WTC11 (cell line): ENCODE measurements at regions not wholly inside any gene's neighbourhood (a gene's known extent, or its start where the extent isn't known, plus 50 kb on each side); places are given as distances from the start of the nearest gene placed in this dataset.

Experiments
- ATAC-seq: fragments of 200-7000 bp; cut with Tn5 transposase; 2 replicates; pipeline ENCODE4 v1.10.0; 2021; ENCODE audit warnings: mild to moderate bottlenecking, moderate library complexity
- CTCF ChIA-PET: fragments of 300-600 bp; sonication (Branson Sonifier 250); formaldehyde crosslinking; loops from one replicate; lab custom pipeline; 2021; ENCODE audit warnings: antibody characterized with exemption; lab: Charles Lee
- POLR2A ChIA-PET: fragments of 350-600 bp; sonication (Branson Sonifier 250); formaldehyde crosslinking; loops from one replicate; lab custom pipeline; 2021; ENCODE audit warnings: antibody characterized with exemption; lab: Charles Lee
- DNase-seq: peaks from one replicate; pipeline ENCODE4 v3.0.0; 2021; ENCODE audit warnings: low spot score
- H3K27ac Mint-ChIP-seq: 2 replicates; pipeline ENCODE4 v1.8.0; 2021; ENCODE audit warnings: mixed read lengths
- H3K27me3 Mint-ChIP-seq: 2 replicates; pipeline ENCODE4 v1.8.0; 2021; ENCODE audit warnings: low read depth, mild to moderate bottlenecking, moderate library complexity, mixed read lengths
- H3K36me3 Mint-ChIP-seq: 2 replicates; pipeline ENCODE4 v1.8.0; 2021; ENCODE audit warnings: mixed read lengths
- H3K4me1 Mint-ChIP-seq: 2 replicates; pipeline ENCODE4 v1.8.0; 2022; ENCODE audit warnings: mixed read lengths
- H3K4me3 Mint-ChIP-seq: 2 replicates; pipeline ENCODE4 v1.8.0; 2021; ENCODE audit warnings: mild to moderate bottlenecking, moderate library complexity, mixed read lengths
- H3K9me3 Mint-ChIP-seq: 2 replicates; pipeline ENCODE4 v1.8.0; 2021; ENCODE audit warnings: mixed read lengths
- CTCF ChIP-seq: fragments of 200-600 bp; IDR thresholded peaks from 2 replicates; pipeline ENCODE4 v1.8.0; 2022; ENCODE audit warnings: antibody characterized with exemption
- E2F1 ChIP-seq: sonication (generic); formaldehyde crosslinking; IDR thresholded peaks from 2 replicates; pipeline ENCODE4 v1.8.0; 2022; ENCODE audit warnings: mild to moderate bottlenecking, missing genetic modification reagents
- FOXJ3 ChIP-seq: sonication (generic); formaldehyde crosslinking; IDR thresholded peaks from 2 replicates; pipeline ENCODE4 v1.9.0; 2021; ENCODE audit warnings: missing genetic modification reagents, mild to moderate bottlenecking, borderline replicate concordance
- FOXP4 ChIP-seq: sonication (generic); formaldehyde crosslinking; IDR thresholded peaks from 2 replicates; pipeline ENCODE4 v1.8.0; 2022; ENCODE audit warnings: mild to moderate bottlenecking, missing genetic modification reagents
- HMGXB4 ChIP-seq: sonication (generic); formaldehyde crosslinking; IDR thresholded peaks from 2 replicates; pipeline ENCODE4 v1.8.1; 2023; ENCODE audit warnings: mild to moderate bottlenecking, moderate library complexity, missing genetic modification reagents
- IRF2 ChIP-seq: sonication (generic); formaldehyde crosslinking; IDR thresholded peaks from 2 replicates; pipeline ENCODE4 v1.8.0; 2022; ENCODE audit warnings: low read depth, missing genetic modification reagents, borderline replicate concordance
- KAT7 ChIP-seq: sonication (generic); formaldehyde crosslinking; IDR thresholded peaks from 2 replicates; pipeline ENCODE4 v1.8.1; 2023; ENCODE audit warnings: missing genetic modification reagents, mild to moderate bottlenecking, borderline replicate concordance
- MXD4 ChIP-seq: fragments of 250-450 bp; sonication (Bioruptor Pico); IDR thresholded peaks from 2 replicates; pipeline ENCODE4 v1.8.0; 2021; ENCODE audit warnings: mild to moderate bottlenecking, moderate library complexity, borderline replicate concordance
- NFYB ChIP-seq: sonication (generic); formaldehyde crosslinking; conservative IDR thresholded peaks from 2 replicates; pipeline ENCODE4 v1.8.0; 2022; ENCODE audit warnings: low read depth, missing genetic modification reagents
- PRRX2 ChIP-seq: fragments of 250-450 bp; sonication (Bioruptor Pico); IDR thresholded peaks from 2 replicates; pipeline ENCODE4 v1.8.0; 2021; ENCODE audit warnings: mild to moderate bottlenecking
- RORB ChIP-seq: fragments of 250-450 bp; sonication (Bioruptor Pico); IDR thresholded peaks from 2 replicates; pipeline ENCODE4 v1.9.0; 2021; ENCODE audit warnings: mild to moderate bottlenecking
- STAT6 ChIP-seq: sonication (generic); formaldehyde crosslinking; conservative IDR thresholded peaks from 2 replicates; pipeline ENCODE4 v1.8.1; 2023; ENCODE audit warnings: mild to moderate bottlenecking, low read depth, missing genetic modification reagents, moderate library complexity
- USF1 ChIP-seq: sonication (generic); formaldehyde crosslinking; IDR thresholded peaks from 2 replicates; pipeline ENCODE4 v1.8.0; 2022; ENCODE audit warnings: mild to moderate bottlenecking, missing genetic modification reagents
- ZMAT4 ChIP-seq: fragments of 250-450 bp; sonication (Bioruptor Pico); IDR thresholded peaks from 2 replicates; pipeline ENCODE4 v1.9.0; 2021; ENCODE audit warnings: mild to moderate bottlenecking
- ZNF416 ChIP-seq: fragments of 250-450 bp; sonication (Bioruptor Pico); IDR thresholded peaks from 2 replicates; pipeline ENCODE4 v1.9.0; 2021; ENCODE audit warnings: mild to moderate bottlenecking, inconsistent platforms
- ZNF532 ChIP-seq: fragments of 250-450 bp; sonication (Bioruptor Pico); IDR thresholded peaks from 2 replicates; pipeline ENCODE4 v1.9.0; 2021; ENCODE audit warnings: mild to moderate bottlenecking, borderline replicate concordance
- ZSCAN18 ChIP-seq: fragments of 250-450 bp; sonication (Bioruptor Pico); IDR thresholded peaks from 2 replicates; pipeline ENCODE4 v2.1.2; 2022; ENCODE audit warnings: mild to moderate bottlenecking, moderate library complexity

GRCh38 chr4:180560896-180561295 lies 1682.3 kb upstream of the TENM3 start:
- no peaks in the 10 kb centered on the region for H3K36me3 Mint-ChIP-seq
- TF ChIP-seq FOXJ3 (CRISPR knock-in tag) (no peak), IRF2 (no peak)
- no peak for DNase-seq
- H3K27ac Mint-ChIP-seq, result no peak overlapping the region
- no peak for ATAC-seq
- ChIA-PET POLR2A (no interaction called here), CTCF (no interaction called here)
- no peak overlapping the region for H3K4me3 Mint-ChIP-seq
- no peaks in the 10 kb centered on the region for H3K27me3 Mint-ChIP-seq
- peaks cover 9% of the 10 kb centered on the region; the same call in 1 of the 2 replicates for H3K4me1 Mint-ChIP-seq
- no peaks in the 10 kb centered on the region for H3K9me3 Mint-ChIP-seq

GRCh38 chr4:180564026-180564425 lies 1679.2 kb upstream of the TENM3 start:
- Mint-ChIP-seq H3K4me1 (no peaks in the 10 kb centered on the region), H3K9me3 (no peaks in the 10 kb centered on the region), H3K36me3 (no peaks in the 10 kb centered on the region), H3K27me3 (no peaks in the 10 kb centered on the region), H3K27ac (no peak overlapping the region), H3K4me3 (no peak overlapping the region)
- ATAC-seq, result no peak
- ChIA-PET CTCF (no interaction called here), POLR2A (no interaction called here)
- no peak for DNase-seq
- no peak for TF ChIP-seq ZSCAN18 (CRISPR knock-in tag)
- TF ChIP-seq ZMAT4 (CRISPR knock-in tag), result no peak
- TF ChIP-seq RORB (CRISPR knock-in tag), result no peak
- TF ChIP-seq STAT6, result no peak
- TF ChIP-seq NFYB (CRISPR knock-in tag), result no peak
- no peak for TF ChIP-seq ZNF532 (CRISPR knock-in tag)
- no peak for TF ChIP-seq CTCF
- TF ChIP-seq HMGXB4 (CRISPR knock-in tag), result no peak
- TF ChIP-seq KAT7 (CRISPR knock-in tag), result no peak
- TF ChIP-seq USF1 (CRISPR knock-in tag), result no peak
- no peak for TF ChIP-seq FOXP4 (CRISPR knock-in tag)
- TF ChIP-seq MXD4 (CRISPR knock-in tag), result no peak
- no peak for TF ChIP-seq E2F1 (CRISPR knock-in tag)
- TF ChIP-seq ZNF416 (CRISPR knock-in tag), result no peak
- TF ChIP-seq PRRX2 (CRISPR knock-in tag), result no peak
